Stimulated activated CD8-positive, alpha-beta memory T cell treated with anti-CD3 and anti-CD28 coated beads, Interleukin-2, amount 100 ng/mL, for 48 hours (primary cell): ENCODE measurements at regions not wholly inside any gene's neighbourhood (a gene's known extent, or its start where the extent isn't known, plus 50 kb on each side); places are given as distances from the start of the nearest gene placed in this dataset.

Experiments
- DNase-seq, 2 donors: peaks; one replicate each; pipeline ENCODE4 v3.0.0-alpha.2; 2020; ENCODE audit warnings: low read depth in 2 of 2

GRCh38 chr2:234438305-234438977, 58.4 kb downstream of the ARL4C start:
- DNase-seq, result no peak

- DNase-seq, result no peak
Observed at GRCh38 chr2:234437642-234438304, 59.1 kb downstream of the ARL4C start.

DNA sequence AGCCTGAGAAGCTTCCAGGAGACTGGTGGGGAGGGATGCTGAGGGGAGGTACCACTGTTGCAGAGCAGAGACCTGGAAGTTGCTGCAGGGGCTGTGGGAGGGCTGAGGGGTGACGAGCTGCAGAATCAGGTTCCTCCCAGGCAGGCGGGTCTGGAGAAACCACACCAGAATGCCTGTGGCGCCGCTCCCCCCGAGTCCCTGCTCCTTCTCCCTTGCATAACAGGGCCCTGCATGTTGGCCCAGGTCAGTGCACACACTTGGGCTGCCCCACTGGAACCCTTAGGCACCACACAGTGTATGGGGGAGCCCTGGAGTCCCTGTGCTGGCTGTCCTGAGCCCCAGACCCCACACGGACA, 60.4 kb downstream of the ARL4C start:
- no peak for DNase-seq

- no peak for DNase-seq
Observed at GRCh38 chr2:234435836-234436481, 60.9 kb downstream of the ARL4C start.

DNA sequence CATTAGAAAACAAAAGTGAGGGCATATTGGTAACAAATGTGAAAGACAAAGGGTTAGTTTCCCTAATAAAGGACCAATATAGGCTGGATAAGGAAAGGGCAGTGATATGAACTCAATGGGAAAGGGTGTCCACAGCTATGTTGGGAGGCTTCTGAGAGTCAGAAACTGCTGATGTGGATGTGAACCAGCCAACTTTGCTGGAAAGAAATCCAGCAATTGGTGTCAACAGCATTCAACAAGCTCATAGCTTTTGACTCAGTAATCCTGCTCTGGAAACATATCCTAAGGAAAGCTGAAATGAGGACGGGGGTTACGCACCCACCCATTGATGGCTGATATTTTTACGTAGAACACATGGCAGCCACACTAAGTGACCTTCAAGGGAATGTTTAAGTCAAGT, 63.7 kb downstream of the ARL4C start:
- no peak for DNase-seq

GRCh38 chr2:234430871-234431270, 66.0 kb downstream of the ARL4C start:
- DNase-seq, result no peak

- DNase-seq, result no peak
Observed at GRCh38 chr2:234429265-234429664, 67.6 kb downstream of the ARL4C start.

DNA sequence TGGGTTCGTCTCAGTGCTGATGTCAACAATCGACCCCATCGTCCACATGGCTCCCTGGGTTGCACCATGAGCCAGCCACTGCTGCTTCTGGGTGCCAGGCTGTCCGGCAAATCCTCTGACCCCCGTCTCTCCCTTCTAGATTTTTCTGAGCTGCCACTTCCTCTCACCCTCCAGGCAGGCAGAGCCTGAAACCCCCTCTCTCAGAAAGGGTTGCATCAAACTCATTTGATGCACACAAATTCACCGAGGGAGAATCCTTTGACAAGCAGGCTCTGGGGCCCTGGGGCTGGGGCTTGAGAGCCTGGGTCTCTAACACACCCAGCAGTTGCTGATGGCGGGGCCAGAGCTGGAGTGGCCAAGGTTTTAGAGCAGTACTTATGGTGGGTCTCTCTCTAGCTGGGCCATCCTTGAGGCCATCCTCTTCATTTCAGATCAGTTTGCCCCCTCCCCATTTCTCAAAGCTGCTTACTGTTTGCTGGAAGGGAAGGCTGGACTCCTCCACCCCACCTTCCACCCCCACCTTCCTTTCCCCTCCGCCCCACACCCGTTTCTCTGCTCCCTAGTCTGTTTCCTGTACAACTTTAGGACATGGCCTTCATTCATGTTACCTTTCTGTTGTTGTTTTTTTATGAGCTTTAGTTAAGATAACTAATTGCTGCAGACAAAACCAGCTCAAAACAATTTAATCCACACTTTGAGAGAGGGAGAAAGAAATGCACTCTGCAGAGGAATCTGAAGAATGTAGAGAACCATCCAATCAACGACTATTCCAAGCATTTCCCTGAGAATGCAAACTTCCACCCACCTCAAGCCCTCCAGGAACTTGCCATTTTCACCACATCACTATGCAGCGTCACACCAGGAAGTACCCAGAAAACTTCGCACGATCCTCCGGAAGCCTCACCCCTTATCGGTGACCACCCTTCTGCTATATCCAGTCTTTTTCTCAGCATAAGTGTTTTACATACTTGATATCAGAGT, 69.5 kb downstream of the ARL4C start:
- DNase-seq, result no peak

- DNase-seq, result no peak
Observed at GRCh38 chr2:234426616-234427015, 70.3 kb downstream of the ARL4C start.

DNA sequence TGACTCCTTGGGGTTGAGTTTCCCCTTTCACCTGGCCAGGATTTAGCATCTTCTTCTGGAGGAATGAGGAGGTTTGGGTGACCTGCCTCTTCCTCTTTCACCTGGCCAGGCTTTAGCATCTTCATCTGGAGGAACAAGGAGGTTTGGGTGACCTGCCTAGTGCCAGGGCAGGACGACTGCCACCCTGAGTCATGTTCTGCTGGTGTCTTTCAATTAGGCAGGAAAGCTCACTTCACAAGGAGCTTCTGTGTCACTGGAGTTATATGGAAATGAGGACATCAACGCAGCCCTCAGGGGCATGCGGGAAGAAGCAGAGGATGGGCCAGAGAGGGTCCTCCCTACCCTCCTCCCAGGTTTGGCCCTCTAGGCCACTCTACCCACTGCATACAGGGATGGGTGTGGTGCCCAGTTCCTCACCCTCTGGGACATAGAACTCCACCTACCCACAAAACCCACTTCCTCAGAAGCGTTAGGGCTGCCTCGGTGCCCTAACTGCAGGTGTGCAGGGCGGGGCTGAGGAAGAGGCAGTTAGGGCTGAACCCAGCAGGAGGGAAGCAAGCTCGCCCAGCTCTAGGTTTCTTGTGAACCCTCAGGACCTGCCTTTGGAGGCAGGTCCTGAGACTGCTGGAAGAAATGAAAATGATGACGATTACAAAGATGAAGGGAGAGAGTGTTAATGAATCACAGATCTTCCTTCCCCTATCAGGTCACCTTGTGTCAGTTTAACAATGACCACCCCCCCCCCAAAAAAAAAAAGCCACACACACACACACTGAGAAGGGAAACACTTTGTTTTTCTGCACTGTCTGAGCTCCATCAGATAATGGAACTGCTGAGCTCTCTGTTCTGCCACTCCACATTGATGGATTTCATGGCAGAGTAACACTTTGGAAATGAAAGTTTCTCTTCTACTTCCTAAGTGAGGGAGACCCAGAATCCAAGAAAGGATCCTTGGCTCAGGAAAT, 71.0 kb downstream of the ARL4C start:
- no peak for DNase-seq

DNA sequence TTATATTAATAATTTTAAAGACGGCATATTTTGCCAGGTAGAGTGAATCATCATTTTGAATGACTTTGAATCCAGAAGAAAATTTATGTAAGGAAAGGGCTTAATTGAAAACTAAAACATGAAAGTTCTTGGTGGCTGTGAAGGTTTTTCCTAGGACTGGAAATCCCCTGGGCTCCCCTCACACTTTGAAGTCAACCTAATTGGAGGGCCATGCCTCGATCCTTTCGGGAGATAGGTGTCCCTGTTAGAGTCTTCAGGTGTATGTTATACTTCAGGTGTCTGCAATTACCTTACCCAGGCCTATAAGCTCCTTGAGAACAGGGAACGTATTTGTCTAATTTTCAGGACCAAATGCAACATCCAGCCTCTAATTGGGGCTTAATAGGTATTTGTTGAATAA, 73.0 kb downstream of the ARL4C start:
- no peak for DNase-seq

DNA sequence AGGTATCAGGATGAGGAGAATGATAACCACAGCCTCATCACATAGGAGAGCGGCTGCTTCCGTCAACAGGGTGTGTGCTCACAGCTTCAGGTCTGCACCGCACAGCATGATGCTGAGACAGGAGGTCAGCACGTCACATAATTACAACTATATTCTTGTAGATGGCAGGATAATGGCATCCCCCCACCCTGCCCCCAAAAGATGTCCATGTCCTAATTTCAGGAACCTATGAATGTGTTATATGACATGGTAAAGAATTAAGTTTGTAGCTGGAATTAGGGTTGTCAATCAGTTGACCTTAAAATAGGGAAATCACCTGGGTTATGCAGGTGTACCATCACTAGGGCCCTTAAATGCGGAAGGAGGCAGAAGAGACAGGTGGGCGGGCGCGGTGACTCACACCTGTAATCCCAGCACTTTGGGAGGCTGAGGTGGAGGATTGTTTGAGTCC, 73.9 kb downstream of the ARL4C start:
- DNase-seq, result no peak

DNA sequence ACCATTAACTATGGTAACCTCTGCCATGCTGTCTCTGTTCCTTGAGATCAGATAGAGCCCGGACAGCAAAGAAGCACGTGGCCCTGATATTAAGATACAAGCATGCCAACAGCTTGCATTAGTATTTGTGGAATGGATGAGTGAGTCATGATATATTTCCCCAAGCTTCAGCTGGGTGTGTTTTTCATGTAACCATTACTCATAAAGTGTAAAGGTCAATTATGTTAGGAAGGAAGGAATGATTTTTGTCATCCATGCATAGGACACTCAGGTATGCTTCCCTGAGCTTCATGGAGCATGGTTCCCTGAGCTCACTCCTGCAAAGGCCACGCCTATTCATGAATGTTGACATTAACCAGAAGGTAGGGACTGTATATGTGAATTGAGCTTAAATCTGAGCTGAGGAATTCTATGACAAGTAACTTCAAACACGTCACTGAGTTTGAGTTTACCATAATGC, 74.6 kb downstream of the ARL4C start:
- DNase-seq, result no peak

GRCh38 chr2:234420408-234420807, 76.5 kb downstream of the ARL4C start:
- no peak for DNase-seq

- DNase-seq, result no peak
Observed at GRCh38 chr2:234419726-234420125, 77.2 kb downstream of the ARL4C start.

DNA sequence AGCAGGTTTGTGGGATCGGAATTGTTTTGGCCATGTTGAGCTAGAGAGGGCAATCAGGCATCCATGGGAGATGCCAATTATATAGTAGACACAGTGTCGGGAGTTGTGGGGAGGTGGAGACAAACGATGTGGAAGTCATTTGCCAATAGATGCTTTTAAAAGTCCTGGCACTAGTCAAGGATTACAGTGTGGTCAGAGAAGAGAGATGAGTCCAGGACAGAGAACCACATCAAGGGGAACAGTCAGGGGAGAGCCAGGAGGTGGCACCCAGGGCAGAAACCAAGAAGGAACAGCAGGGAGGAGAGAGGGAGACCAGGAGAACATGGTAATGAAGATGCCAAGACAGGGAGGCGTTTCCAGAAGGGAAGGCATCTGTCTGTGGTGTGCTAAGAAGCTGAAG, 81.2 kb downstream of the ARL4C start:
- no peak for DNase-seq

DNA sequence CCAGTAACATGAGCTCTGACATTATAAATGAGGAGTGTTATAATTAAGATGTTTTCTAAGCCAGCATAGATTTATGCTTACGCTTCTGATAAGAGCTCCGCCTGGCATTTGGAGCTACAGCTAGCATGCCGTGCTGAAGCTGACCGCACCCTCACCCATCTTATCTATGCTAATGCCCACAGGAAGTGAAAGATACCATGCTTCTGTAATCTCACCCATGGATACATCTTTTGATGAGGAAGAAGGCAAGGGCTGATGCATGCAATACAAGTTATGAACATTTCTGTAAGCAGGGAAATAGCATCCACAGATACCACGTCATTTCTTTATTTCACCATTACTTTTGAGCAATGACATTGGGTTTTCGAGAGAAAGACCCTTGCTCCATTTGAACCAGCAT, 82.3 kb downstream of the ARL4C start:
- DNase-seq, result no peak

GRCh38 chr2:234412726-234413125, 84.2 kb downstream of the ARL4C start:
- DNase-seq, result no peak

GRCh38 chr2:234411793-234412192, 85.1 kb downstream of the ARL4C start:
- no peak for DNase-seq

DNA sequence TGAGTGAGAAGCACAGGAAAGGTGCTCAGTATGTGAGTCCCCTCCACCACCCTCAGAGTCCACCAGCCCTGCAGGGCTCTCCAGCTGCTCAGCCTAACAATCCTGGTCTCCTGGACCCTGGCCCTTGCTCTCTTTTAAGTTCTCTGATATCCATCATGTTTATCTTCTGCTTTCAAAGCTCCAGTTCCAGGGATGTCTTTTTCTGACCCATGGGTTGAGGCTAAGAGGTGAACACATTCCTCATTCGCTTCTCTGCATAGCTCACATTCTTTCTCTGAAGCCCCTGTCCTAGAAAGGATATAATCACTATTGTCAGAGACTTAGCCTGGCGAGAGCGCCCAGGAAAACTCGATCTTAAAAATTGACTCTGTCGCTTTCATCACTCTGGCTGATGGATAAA, 86.4 kb downstream of the ARL4C start:
- DNase-seq, result no peak

- no peak for DNase-seq
Observed at GRCh38 chr2:234409590-234409989, 87.3 kb downstream of the ARL4C start.
